B cell (primary cell): ENCODE measurements at regions not wholly inside any gene's neighbourhood (a gene's known extent, or its start where the extent isn't known, plus 50 kb on each side); places are given as distances from the start of the nearest gene placed in this dataset.

Source experiments
- CTCF ChIP-seq: fragments of 200-600 bp; IDR thresholded peaks from one replicate; pipeline ENCODE4 v1.8.0; 2022; ENCODE audit warnings: antibody characterized with exemption, mild to moderate bottlenecking
- EZH2 ChIP-seq: IDR thresholded peaks from 2 replicates; pipeline ENCODE4 v1.6.1; 2012; ENCODE audit warnings: borderline replicate concordance, low read depth, mild to moderate bottlenecking, moderate library complexity, low read length; ENCODE audit not compliant: insufficient read depth, poor library complexity, severe bottlenecking

DNA sequence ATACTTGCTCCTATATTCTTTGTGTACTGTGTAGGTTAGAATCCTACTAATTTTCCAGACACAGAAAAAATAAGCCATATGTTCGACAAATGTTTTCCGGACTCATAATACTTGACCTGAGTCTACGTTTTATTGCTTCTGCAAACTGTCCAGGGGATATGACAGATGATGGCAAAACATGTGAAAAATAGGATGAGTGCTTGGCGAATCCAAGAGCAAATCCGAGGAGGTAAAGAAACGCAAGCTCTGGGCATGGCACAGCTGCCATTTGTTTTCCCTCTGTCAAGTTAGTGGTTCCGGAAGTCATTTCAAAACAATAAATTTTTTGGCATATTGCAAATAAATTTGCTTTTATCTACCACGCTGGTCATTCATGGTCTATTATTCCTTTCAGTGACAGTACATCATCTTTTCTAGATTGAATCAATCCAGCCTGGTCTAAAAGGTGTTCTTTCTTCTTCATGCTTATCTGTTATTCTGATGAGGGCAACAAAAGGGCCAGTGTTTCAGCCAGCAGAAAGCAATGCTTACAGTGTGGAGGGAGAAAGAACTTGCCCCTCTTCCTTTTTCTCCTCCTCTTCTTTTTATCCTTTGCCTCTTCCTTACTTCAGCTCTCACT is 476.1 kb upstream of the SOX11 start:
- TF ChIP-seq CTCF (no peak), EZH2 (no peak)
